ENCODE measurements at regions not wholly inside any gene's neighbourhood (a gene's known extent, or its start where the extent isn't known, plus 50 kb on each side); places are given as distances from the start of the nearest gene placed in this dataset.
"Not testable (repeated sequence)": the region's sequence is repeated elsewhere in the genome, so short reads cannot be mapped to it uniquely, and the experiment has no call there.

GRCh38 chr6:139980631-139981030 is 606.2 kb upstream of the CITED2 start:
- CTCF ChIA-PET (ENCODE audit: low intra/inter-chr PET ratio); H4K20me1 ChIP-seq (replicated peaks; ENCODE audit: control insufficient read depth, insufficient read depth, low read length); DNase-seq (ENCODE audit: extremely low read depth in 1 of 4, low spot score in 3 of 4); intact Hi-C loops (cut with micrococcal nuclease); FAIRE-seq; H3K27me3 ChIP-seq (ENCODE audit: control insufficient read depth in 2 of 2, insufficient read depth in 2 of 2, low read length in 2 of 2); in situ Hi-C loops (cut with MboI); H3K36me3 ChIP-seq (ENCODE audit: control insufficient read depth, insufficient read depth, low read length); H3K4me3 ChIP-seq; H3K9me3 ChIP-seq (replicated peaks; ENCODE audit: control insufficient read depth, insufficient read depth, low read depth, low read length); H3K9ac ChIP-seq (ENCODE audit: insufficient read depth in 1 of 2, low read depth in 2 of 2, low read length in 2 of 2); H3K9me1 ChIP-seq (ENCODE audit: control insufficient read depth, insufficient read depth, low read length); H3K79me2 ChIP-seq (ENCODE audit: control insufficient read depth, insufficient read depth, low read length); BruUV-seq (replicated peaks); H3K4me2 ChIP-seq (ENCODE audit: insufficient read depth, low read length); H3K27ac ChIP-seq (ENCODE audit: extremely low read depth, low read depth, low read length); TF ChIP-seq TEAD4 (CRISPR knock-in tag; IDR thresholded peaks at IDR 0.05; ENCODE audit: borderline replicate concordance); ATF3 (CRISPR knock-in tag; conservative IDR thresholded peaks at IDR 0.05): not testable (repeated sequence)
- Histone ChIP-seq H2AFZ (ENCODE audit: low read depth, low read length) (peak overlapping the region; percentile 70; the same call in 1 of the 2 replicates), H3K4me1 (replicated peaks in 1 of 2; ENCODE audit: control insufficient read depth in 2 of 2, insufficient read depth in 2 of 2, low read length in 2 of 2) (peaks cover 0 to 17% of the 10 kb centered on the region in 2 experiments; a peak in 3 of 5 replicates)
- 17% methylated on average over 3 of the region's 3 CpGs for WGBS (ENCODE audit: insufficient coverage, low coverage, missing lambda C conversion rate)
- ATAC-seq = peak; percentile 34
- POLR2A ChIA-PET = interaction anchor here (0.7 to 1.2 kb wide), 2 partner anchors 10 to 83 kb away, joined by 3 read pairs; no protein-coding TSS in a partner anchor
- peak; percentile 60 for TF ChIP-seq CEBPG (CRISPR knock-in tag; IDR thresholded peaks at IDR 0.05)
- TF ChIP-seq CEBPG (tag; conservative IDR thresholded peaks at IDR 0.05 in 1 of 2, IDR thresholded peaks at IDR 0.05 in 1 of 2) = peak; percentile 54 to 79; a peak in 3 of 4 replicates
- TF ChIP-seq MGA (IDR thresholded peaks at IDR 0.05) = peak; percentile 26; the same call in 1 of the 2 replicates
- TF ChIP-seq CEBPB (tag; IDR thresholded peaks at IDR 0.05) = peak; percentile 72
- 0 out of 2 replicates have a peak, but pooled peaks have one; percentile 22 for TF ChIP-seq TEAD4 (IDR thresholded peaks at IDR 0.05; ENCODE audit: low read length)
- peak; percentile 79 for TF ChIP-seq ATF3 (IDR thresholded peaks at IDR 0.05)
- peak; percentile 21 to 66; a peak in 1 of 4 replicates for TF ChIP-seq TEAD1 (CRISPR knock-in tag; IDR thresholded peaks at IDR 0.05)

Measured in K562 (cell line).